Sigmoid colon (tissue), 4 donors: ENCODE measurements at regions not wholly inside any gene's neighbourhood (a gene's known extent, or its start where the extent isn't known, plus 50 kb on each side); places are given as distances from the start of the nearest gene placed in this dataset.

ENCODE experiments used
- EP300 ChIP-seq, 4 donors: sonication (generic); formaldehyde crosslinking; IDR thresholded peaks; one replicate each; pipeline ENCODE4 v1.6.1; 2017; ENCODE audit warnings: antibody characterized with exemption in 4 of 4
- POLR2A ChIP-seq, 2 donors: fragments of 450-650 bp; IDR thresholded peaks; one replicate each; pipeline ENCODE4 v1.6.1; 2016; ENCODE audit warnings: antibody characterized with exemption in 2 of 2, mild to moderate bottlenecking in 2 of 2, moderate library complexity in 2 of 2
- POLR2AphosphoS5 ChIP-seq, 4 donors: sonication (generic); formaldehyde crosslinking; IDR thresholded peaks; one replicate each; pipeline ENCODE4 v1.6.1; 2017; ENCODE audit warnings: antibody characterized with exemption in 4 of 4
- TF ChIP-seq, protein P1 (sequence below), 4 experiments: fragments of 450-650 bp in 3 of 4; fragments of 200-600 bp in 1 of 4; IDR thresholded peaks; one replicate each; pipeline ENCODE4 v1.5.1; 2016 to 2019; ENCODE audit warnings: antibody characterized with exemption in 4 of 4, mild to moderate bottlenecking in 3 of 4, moderate library complexity in 2 of 4

DNA sequence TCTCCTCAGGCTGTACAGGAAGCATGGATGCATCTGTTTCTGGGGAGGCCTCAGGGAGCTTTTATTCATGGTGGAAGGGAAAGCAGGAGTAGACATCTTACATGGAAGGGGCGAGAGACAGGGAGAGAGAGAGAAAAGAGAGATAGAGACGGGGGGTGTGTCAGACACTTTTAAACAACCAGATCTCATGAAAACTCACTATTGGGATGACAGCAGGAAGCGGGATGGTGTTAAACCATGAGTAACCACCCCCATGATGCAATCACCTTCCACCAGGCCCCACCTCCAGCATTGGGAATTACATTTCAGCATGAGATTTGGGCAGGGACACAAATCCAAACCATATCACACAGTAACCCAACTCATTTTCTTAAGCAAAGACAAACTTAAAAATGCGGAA lies 110.0 kb upstream of the EEA1 start:
- TF ChIP-seq, protein P1, sequence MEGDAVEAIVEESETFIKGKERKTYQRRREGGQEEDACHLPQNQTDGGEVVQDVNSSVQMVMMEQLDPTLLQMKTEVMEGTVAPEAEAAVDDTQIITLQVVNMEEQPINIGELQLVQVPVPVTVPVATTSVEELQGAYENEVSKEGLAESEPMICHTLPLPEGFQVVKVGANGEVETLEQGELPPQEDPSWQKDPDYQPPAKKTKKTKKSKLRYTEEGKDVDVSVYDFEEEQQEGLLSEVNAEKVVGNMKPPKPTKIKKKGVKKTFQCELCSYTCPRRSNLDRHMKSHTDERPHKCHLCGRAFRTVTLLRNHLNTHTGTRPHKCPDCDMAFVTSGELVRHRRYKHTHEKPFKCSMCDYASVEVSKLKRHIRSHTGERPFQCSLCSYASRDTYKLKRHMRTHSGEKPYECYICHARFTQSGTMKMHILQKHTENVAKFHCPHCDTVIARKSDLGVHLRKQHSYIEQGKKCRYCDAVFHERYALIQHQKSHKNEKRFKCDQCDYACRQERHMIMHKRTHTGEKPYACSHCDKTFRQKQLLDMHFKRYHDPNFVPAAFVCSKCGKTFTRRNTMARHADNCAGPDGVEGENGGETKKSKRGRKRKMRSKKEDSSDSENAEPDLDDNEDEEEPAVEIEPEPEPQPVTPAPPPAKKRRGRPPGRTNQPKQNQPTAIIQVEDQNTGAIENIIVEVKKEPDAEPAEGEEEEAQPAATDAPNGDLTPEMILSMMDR (IDR thresholded peaks at IDR 0.05), result no peak
- TF ChIP-seq EP300 (IDR thresholded peaks at IDR 0.05) (no peak), POLR2A (IDR thresholded peaks at IDR 0.05) (no peak), POLR2AphosphoS5 (IDR thresholded peaks at IDR 0.05) (no peak)
